ENCODE measurements at regions not wholly inside any gene's neighbourhood (a gene's known extent, or its start where the extent isn't known, plus 50 kb on each side); places are given as distances from the start of the nearest gene placed in this dataset.

- intact Hi-C loops (cut with micrococcal nuclease), result no loop called here
- no TSS peak for BruUV-seq (replicated peaks)
- no peaks in the 10 kb centered on the region for H3K9me1 ChIP-seq (replicated peaks; ENCODE audit: control insufficient read depth, extremely low read depth, insufficient read depth, low read length)
- no peaks in the 10 kb centered on the region for H3K79me2 ChIP-seq (ENCODE audit: control insufficient read depth, insufficient read depth, low read length)
- FAIRE-seq, result no peak
- H3K4me2 ChIP-seq (ENCODE audit: insufficient read depth, low read length), result no peak overlapping the region
- no peak overlapping the region for H3K4me3 ChIP-seq (replicated peaks in 1 of 3; ENCODE audit: insufficient read depth in 1 of 3, low read depth in 1 of 3, low read length in 3 of 3)
- H4K20me1 ChIP-seq (replicated peaks; ENCODE audit: control insufficient read depth, extremely low read depth, insufficient read depth, low read length), result no peaks in the 10 kb centered on the region
- H3K27ac ChIP-seq (ENCODE audit: insufficient read depth, low read depth, low read length), result no peak overlapping the region
- H3K9ac ChIP-seq (replicated peaks; ENCODE audit: extremely low read depth, insufficient read depth, low read length), result no peak overlapping the region
- TF ChIP-seq MAX (IDR thresholded peaks at IDR 0.05; ENCODE audit: insufficient read depth, insufficient read length), result no peak
- no peak for TF ChIP-seq GATA2 (IDR thresholded peaks at IDR 0.05; ENCODE audit: insufficient read depth, insufficient read length, low read depth, low read length)
- no peak for TF ChIP-seq POLR2A (IDR thresholded peaks at IDR 0.05; ENCODE audit: low read depth, low read length)
- TF ChIP-seq POLR2AphosphoS5 (IDR thresholded peaks at IDR 0.05; ENCODE audit: insufficient read depth, low read depth, low read length), result no peak
- no peak for TF ChIP-seq FOS (IDR thresholded peaks at IDR 0.05; ENCODE audit: borderline replicate concordance, insufficient read depth, low read length)
- TF ChIP-seq MYC (IDR thresholded peaks at IDR 0.05; ENCODE audit: low read depth, low read length), result no peak
- no peak for TF ChIP-seq EZH2 (IDR thresholded peaks at IDR 0.05; ENCODE audit: borderline replicate concordance, low read depth, low read length, severe bottlenecking)
- no peak for TF ChIP-seq JUN (IDR thresholded peaks at IDR 0.05; ENCODE audit: borderline replicate concordance, insufficient read depth, insufficient read length, low read depth)
- TF ChIP-seq CTCF (IDR thresholded peaks at IDR 0.05; ENCODE audit: extremely low read depth in 1 of 2, insufficient read depth in 1 of 2, low read depth in 1 of 2, low read length in 2 of 2), result no peak
- CTCF ChIA-PET, result no interaction called here
- no peak for DNase-seq (ENCODE audit: low read depth, low spot score)
- H3K9me3 ChIP-seq (replicated peaks; ENCODE audit: control insufficient read depth, insufficient read depth, low read length), result no peaks in the 10 kb centered on the region
- H3K27me3 ChIP-seq (ENCODE audit: control insufficient read depth in 2 of 2, insufficient read depth in 2 of 2, low read length in 2 of 2), result no peaks in the 10 kb centered on the region
- H2AFZ ChIP-seq (ENCODE audit: low read depth, low read length), result no peak overlapping the region
- POLR2A ChIA-PET, result no interaction called here
- H3K4me1 ChIP-seq (ENCODE audit: control insufficient read depth, extremely low read depth, insufficient read depth, low read length), result no peaks in the 10 kb centered on the region
- dilution Hi-C loops (cut with MboI; ENCODE audit: extremely low pct_ligation_motif_present, low sequenced_read_pairs), result no loop called here
- no peaks in the 10 kb centered on the region for H3K36me3 ChIP-seq (ENCODE audit: control insufficient read depth in 2 of 2, extremely low read depth in 1 of 2, insufficient read depth in 2 of 2, low read length in 2 of 2)
Measured at GRCh38 chr10:4606856-4607636, 219.0 kb upstream of the AKR1E2 start.
